SH-SY5Y (cell line): ENCODE measurements at regions not wholly inside any gene's neighbourhood (a gene's known extent, or its start where the extent isn't known, plus 50 kb on each side); places are given as distances from the start of the nearest gene placed in this dataset.

Source experiments
- GATA2 ChIP-seq: IDR thresholded peaks from 2 replicates; pipeline ENCODE4 v1.6.1; 2011; ENCODE audit warnings: mild to moderate bottlenecking, low read depth, low read length
- GATA3 ChIP-seq: IDR thresholded peaks from 2 replicates; pipeline ENCODE4 v1.6.1; 2011; ENCODE audit warnings: low read depth, mild to moderate bottlenecking, low read length, moderate library complexity

- TF ChIP-seq GATA2, result no peak
- TF ChIP-seq GATA3, result no peak
These were observed 139.3 kb downstream of the IRF8 start for GRCh38 chr16:86037999-86038925.
